ENCODE measurements at regions not wholly inside any gene's neighbourhood (a gene's known extent, or its start where the extent isn't known, plus 50 kb on each side); places are given as distances from the start of the nearest gene placed in this dataset.

DNA sequence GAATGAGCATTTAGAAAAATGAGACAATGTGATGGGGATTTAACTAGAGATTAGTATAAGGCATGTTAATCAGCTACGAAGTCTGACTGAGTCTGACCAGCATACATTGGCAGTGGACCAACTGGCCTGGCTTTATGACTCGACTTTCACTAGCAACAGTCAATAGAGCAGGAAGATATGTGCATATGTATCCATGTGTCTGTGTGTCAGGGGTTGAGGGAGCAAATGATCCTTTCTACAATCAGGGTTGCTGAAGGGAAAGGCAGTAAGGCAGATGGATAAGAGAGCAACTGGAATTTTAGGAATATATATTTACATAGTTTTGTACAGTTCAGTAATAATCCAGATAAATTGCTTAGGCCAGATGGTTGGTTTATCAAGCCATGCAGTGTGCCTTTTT, 645.6 kb downstream of the PLA2G4A start:
- no peak for TF ChIP-seq CEBPB (IDR thresholded peaks at IDR 0.05)
- no peak for TF ChIP-seq CREB1 (IDR thresholded peaks at IDR 0.05; ENCODE audit: low read depth)
- no peak for TF ChIP-seq TCF12 (IDR thresholded peaks at IDR 0.05; ENCODE audit: low read depth)
- TF ChIP-seq, protein P1, sequence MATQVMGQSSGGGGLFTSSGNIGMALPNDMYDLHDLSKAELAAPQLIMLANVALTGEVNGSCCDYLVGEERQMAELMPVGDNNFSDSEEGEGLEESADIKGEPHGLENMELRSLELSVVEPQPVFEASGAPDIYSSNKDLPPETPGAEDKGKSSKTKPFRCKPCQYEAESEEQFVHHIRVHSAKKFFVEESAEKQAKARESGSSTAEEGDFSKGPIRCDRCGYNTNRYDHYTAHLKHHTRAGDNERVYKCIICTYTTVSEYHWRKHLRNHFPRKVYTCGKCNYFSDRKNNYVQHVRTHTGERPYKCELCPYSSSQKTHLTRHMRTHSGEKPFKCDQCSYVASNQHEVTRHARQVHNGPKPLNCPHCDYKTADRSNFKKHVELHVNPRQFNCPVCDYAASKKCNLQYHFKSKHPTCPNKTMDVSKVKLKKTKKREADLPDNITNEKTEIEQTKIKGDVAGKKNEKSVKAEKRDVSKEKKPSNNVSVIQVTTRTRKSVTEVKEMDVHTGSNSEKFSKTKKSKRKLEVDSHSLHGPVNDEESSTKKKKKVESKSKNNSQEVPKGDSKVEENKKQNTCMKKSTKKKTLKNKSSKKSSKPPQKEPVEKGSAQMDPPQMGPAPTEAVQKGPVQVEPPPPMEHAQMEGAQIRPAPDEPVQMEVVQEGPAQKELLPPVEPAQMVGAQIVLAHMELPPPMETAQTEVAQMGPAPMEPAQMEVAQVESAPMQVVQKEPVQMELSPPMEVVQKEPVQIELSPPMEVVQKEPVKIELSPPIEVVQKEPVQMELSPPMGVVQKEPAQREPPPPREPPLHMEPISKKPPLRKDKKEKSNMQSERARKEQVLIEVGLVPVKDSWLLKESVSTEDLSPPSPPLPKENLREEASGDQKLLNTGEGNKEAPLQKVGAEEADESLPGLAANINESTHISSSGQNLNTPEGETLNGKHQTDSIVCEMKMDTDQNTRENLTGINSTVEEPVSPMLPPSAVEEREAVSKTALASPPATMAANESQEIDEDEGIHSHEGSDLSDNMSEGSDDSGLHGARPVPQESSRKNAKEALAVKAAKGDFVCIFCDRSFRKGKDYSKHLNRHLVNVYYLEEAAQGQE (IDR thresholded peaks at IDR 0.05; ENCODE audit: low read depth), result no peak
- TF ChIP-seq TEAD4 (IDR thresholded peaks at IDR 0.05), result no peak
- no peak for TF ChIP-seq FOXM1 (IDR thresholded peaks at IDR 0.05; ENCODE audit: borderline replicate concordance, low read depth)
- no peak for TF ChIP-seq YY1 (IDR thresholded peaks at IDR 0.05; ENCODE audit: low read depth)
- no peak for TF ChIP-seq EP300 (IDR thresholded peaks at IDR 0.05; ENCODE audit: borderline replicate concordance)
- TF ChIP-seq ZBTB7A (IDR thresholded peaks at IDR 0.05; ENCODE audit: low read depth), result no peak
- TF ChIP-seq EGR1 (IDR thresholded peaks at IDR 0.05), result no peak
- TF ChIP-seq, protein P2, sequence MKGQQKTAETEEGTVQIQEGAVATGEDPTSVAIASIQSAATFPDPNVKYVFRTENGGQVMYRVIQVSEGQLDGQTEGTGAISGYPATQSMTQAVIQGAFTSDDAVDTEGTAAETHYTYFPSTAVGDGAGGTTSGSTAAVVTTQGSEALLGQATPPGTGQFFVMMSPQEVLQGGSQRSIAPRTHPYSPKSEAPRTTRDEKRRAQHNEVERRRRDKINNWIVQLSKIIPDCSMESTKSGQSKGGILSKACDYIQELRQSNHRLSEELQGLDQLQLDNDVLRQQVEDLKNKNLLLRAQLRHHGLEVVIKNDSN (IDR thresholded peaks at IDR 0.05), result no peak
- TF ChIP-seq, protein P3, sequence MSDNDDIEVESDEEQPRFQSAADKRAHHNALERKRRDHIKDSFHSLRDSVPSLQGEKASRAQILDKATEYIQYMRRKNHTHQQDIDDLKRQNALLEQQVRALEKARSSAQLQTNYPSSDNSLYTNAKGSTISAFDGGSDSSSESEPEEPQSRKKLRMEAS (IDR thresholded peaks at IDR 0.05), result no peak
- no peak for TF ChIP-seq RAD21 (IDR thresholded peaks at IDR 0.05; ENCODE audit: low read depth)
- TF ChIP-seq TAF1 (IDR thresholded peaks at IDR 0.05; ENCODE audit: low read depth), result no peak
- no peak for TF ChIP-seq NFIC (IDR thresholded peaks at IDR 0.05)

DNA sequence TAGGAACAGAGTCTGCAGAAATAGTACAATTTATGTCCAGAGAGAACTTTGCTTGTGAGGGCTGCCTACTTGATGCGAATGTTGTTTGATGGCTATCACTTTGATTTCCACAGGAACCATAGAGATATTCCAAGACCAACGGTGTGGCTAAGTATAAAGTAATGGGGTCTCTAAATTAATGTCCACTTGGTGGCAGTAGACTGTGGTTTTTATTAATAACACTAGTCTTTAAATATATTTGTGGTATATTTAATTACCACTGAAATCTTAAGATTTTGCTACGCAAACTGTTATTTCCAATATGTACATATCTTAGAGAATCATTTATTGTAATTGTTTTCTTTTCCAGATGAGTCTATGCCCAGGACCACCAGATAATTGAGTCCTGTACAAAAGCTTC, 647.9 kb downstream of the PLA2G4A start:
- no peak for TF ChIP-seq FOXM1 (IDR thresholded peaks at IDR 0.05; ENCODE audit: borderline replicate concordance, low read depth)
- TF ChIP-seq RAD21 (IDR thresholded peaks at IDR 0.05; ENCODE audit: low read depth), result peak; percentile 31; the same call in 1 of the 2 replicates
- no peak for TF ChIP-seq TAF1 (IDR thresholded peaks at IDR 0.05; ENCODE audit: low read depth)

DNA sequence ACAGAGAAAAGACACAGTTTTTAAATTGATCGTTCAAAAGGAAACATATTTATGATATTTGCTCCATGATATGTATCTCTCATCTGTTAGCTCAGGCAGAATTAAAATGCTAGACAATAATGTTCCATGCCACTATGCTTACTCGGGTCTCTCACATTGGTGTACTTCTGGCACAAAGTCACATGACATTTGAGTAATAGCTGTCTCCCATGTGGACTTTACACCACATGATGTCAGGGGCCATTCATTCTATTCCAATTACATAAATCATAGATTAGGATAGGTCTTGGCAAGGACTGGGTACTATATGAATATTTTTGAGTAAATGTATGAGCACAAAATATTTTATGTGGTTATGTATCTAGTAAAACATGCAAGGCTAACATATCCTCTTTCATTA, 648.4 kb downstream of the PLA2G4A start:
- TF ChIP-seq ZBTB7A (IDR thresholded peaks at IDR 0.05; ENCODE audit: low read depth) (no peak), TCF12 (IDR thresholded peaks at IDR 0.05; ENCODE audit: low read depth) (no peak), YY1 (IDR thresholded peaks at IDR 0.05; ENCODE audit: low read depth) (no peak), CEBPB (IDR thresholded peaks at IDR 0.05) (no peak), RAD21 (IDR thresholded peaks at IDR 0.05; ENCODE audit: low read depth) (no peak), FOXM1 (IDR thresholded peaks at IDR 0.05; ENCODE audit: borderline replicate concordance, low read depth) (no peak), TAF1 (IDR thresholded peaks at IDR 0.05; ENCODE audit: low read depth) (no peak), NFIC (IDR thresholded peaks at IDR 0.05) (no peak), CREB1 (IDR thresholded peaks at IDR 0.05; ENCODE audit: low read depth) (no peak), EGR1 (IDR thresholded peaks at IDR 0.05) (no peak), TEAD4 (IDR thresholded peaks at IDR 0.05) (no peak)
- TF ChIP-seq, protein P1 (IDR thresholded peaks at IDR 0.05; ENCODE audit: low read depth), result no peak
- TF ChIP-seq, protein P3 (IDR thresholded peaks at IDR 0.05), result no peak
- TF ChIP-seq, protein P2 (IDR thresholded peaks at IDR 0.05), result no peak

DNA sequence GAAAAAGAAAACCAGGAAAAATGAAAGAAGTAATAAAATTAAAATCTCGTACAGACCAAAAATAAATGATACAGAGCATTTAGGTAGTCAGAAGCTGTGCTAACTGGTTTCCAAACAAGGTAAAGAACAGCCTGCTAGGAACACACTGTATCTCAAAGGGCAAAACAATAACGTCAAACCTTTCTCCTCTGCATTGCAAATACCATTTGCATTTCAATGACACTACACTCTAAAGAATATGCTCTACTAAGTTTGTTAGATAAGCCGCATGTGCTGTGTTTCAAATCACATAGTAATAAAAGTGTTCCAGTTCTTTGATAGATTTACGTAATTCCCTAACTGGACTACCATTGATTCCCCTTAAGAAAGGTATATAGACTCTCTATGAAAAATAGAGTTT, 648.8 kb downstream of the PLA2G4A start:
- no peak for TF ChIP-seq FOXM1 (IDR thresholded peaks at IDR 0.05; ENCODE audit: borderline replicate concordance, low read depth)
- no peak for TF ChIP-seq TCF12 (IDR thresholded peaks at IDR 0.05; ENCODE audit: low read depth)
- no peak for TF ChIP-seq ZBTB7A (IDR thresholded peaks at IDR 0.05; ENCODE audit: low read depth)

DNA sequence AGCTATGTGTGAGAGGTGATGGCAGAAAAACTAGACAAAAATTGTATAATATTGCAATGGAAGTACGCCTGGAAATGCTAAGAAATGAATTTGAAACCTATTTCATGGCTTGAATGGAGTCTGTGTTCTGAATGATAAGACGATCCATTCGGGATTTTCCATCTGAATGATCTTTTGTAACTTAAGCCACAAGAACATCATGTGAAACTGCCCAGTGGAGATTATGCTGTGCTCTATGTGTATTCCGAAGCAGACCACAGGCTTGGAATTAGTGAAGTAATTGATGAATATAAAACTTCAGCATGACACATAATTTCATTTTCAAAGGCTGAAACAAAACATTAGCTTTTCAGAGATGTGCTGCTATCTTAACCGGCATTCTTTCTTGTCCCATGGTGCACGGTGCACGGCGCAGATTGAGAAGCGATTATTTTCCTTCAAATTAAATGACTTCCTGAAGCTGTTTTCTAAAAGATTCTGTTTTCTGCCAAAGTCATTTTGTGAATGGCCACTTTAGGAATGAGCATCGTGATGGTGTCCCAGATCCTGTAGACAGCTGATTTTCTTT, 652.9 kb downstream of the PLA2G4A start:
- TF ChIP-seq TCF12 (IDR thresholded peaks at IDR 0.05; ENCODE audit: low read depth), result no peak
- no peak for TF ChIP-seq NFIC (IDR thresholded peaks at IDR 0.05)
- TF ChIP-seq, protein P3 (IDR thresholded peaks at IDR 0.05), result no peak
- TF ChIP-seq, protein P2 (IDR thresholded peaks at IDR 0.05), result no peak
- no peak for TF ChIP-seq ZBTB7A (IDR thresholded peaks at IDR 0.05; ENCODE audit: low read depth)
- TF ChIP-seq YY1 (IDR thresholded peaks at IDR 0.05; ENCODE audit: low read depth), result no peak
- TF ChIP-seq TAF1 (IDR thresholded peaks at IDR 0.05; ENCODE audit: low read depth), result no peak
- TF ChIP-seq, protein P1 (IDR thresholded peaks at IDR 0.05; ENCODE audit: low read depth), result no peak
- no peak for TF ChIP-seq EGR1 (IDR thresholded peaks at IDR 0.05)
- TF ChIP-seq EP300 (IDR thresholded peaks at IDR 0.05; ENCODE audit: borderline replicate concordance), result no peak
- TF ChIP-seq RAD21 (IDR thresholded peaks at IDR 0.05; ENCODE audit: low read depth), result no peak
- no peak for TF ChIP-seq TEAD4 (IDR thresholded peaks at IDR 0.05)
- no peak for TF ChIP-seq CREB1 (IDR thresholded peaks at IDR 0.05; ENCODE audit: low read depth)
- TF ChIP-seq CEBPB (IDR thresholded peaks at IDR 0.05), result no peak
- no peak for TF ChIP-seq FOXM1 (IDR thresholded peaks at IDR 0.05; ENCODE audit: borderline replicate concordance, low read depth)
